Smooth muscle cell (in vitro differentiated cells): ENCODE measurements at regions not wholly inside any gene's neighbourhood (a gene's known extent, or its start where the extent isn't known, plus 50 kb on each side); places are given as distances from the start of the nearest gene placed in this dataset.

Experiments used
- DNase-seq: peaks from one replicate; lab custom pipeline; 2025; ENCODE audit not compliant: unreplicated experiment; lab: John Stamatoyannopoulos, UW
- H2AFZ ChIP-seq: fragments of 200-600 bp; sonication (generic); 2 replicates; pipeline ENCODE4 v1.6.0; 2016; ENCODE audit warnings: antibody characterized with exemption, low read depth, mild to moderate bottlenecking
- H3F3A ChIP-seq: fragments of 200-600 bp; sonication (generic); 2 replicates; pipeline ENCODE4 v1.6.0; 2017; ENCODE audit warnings: antibody characterized with exemption, low read depth
- H3K27ac ChIP-seq: fragments of 200-600 bp; sonication (generic); 2 replicates; pipeline ENCODE4 v1.5.1; 2016; ENCODE audit warnings: low read depth, mild to moderate bottlenecking
- H3K27me3 ChIP-seq: fragments of 200-600 bp; sonication (generic); 2 replicates; pipeline ENCODE4 v1.6.1; 2016; ENCODE audit warnings: low read depth, mild to moderate bottlenecking
- H3K36me3 ChIP-seq: fragments of 200-600 bp; sonication (generic); 2 replicates; pipeline ENCODE4 v1.5.1; 2016; ENCODE audit warnings: low read depth
- H3K4me1 ChIP-seq: fragments of 200-600 bp; sonication (generic); 2 replicates; pipeline ENCODE4 v1.5.1; 2016; ENCODE audit warnings: low read depth
- H3K4me2 ChIP-seq: fragments of 200-600 bp; sonication (generic); 2 replicates; pipeline ENCODE4 v1.6.0; 2016; ENCODE audit warnings: mild to moderate bottlenecking
- H3K4me3 ChIP-seq: fragments of 200-600 bp; sonication (generic); 2 replicates; pipeline ENCODE4 v1.5.1; 2016; ENCODE audit warnings: mild to moderate bottlenecking
- H3K79me2 ChIP-seq: fragments of 200-600 bp; sonication (generic); 2 replicates; pipeline ENCODE4 v1.6.0; 2016; ENCODE audit warnings: low read depth, mild to moderate bottlenecking
- H3K9ac ChIP-seq: fragments of 200-600 bp; sonication (generic); 2 replicates; pipeline ENCODE4 v1.6.0; 2016; ENCODE audit warnings: low read depth
- H3K9me3 ChIP-seq: fragments of 200-600 bp; sonication (generic); replicated peaks from 2 replicates; pipeline ENCODE4 v1.5.1; 2016; ENCODE audit warnings: low read depth
- H4K20me1 ChIP-seq: fragments of 200-600 bp; sonication (generic); 2 replicates; pipeline ENCODE4 v1.6.0; 2016; ENCODE audit warnings: low read depth
- CTCF ChIP-seq: fragments of 200-600 bp; sonication (generic); IDR thresholded peaks from 2 replicates; pipeline ENCODE4 v1.5.1; 2017; ENCODE audit warnings: borderline replicate concordance, mild to moderate bottlenecking, antibody characterized with exemption; ENCODE audit not compliant: insufficient read depth, poor library complexity, severe bottlenecking
- WGBS: methylation state at CpG from one replicate; pipeline ENCODE4 v1.1.7; 2016; ENCODE audit warnings: low lambda C conversion rate; 5-methylcytosine and 5-hydroxymethylcytosine counted together

GRCh38 chr17:79521225-79521624 is 89.6 kb downstream of the RBFOX3 start:
- H3K4me1 ChIP-seq, result no peaks in the 10 kb centered on the region
- H3F3A ChIP-seq, result no peaks in the 10 kb centered on the region
- no peak overlapping the region for H3K9ac ChIP-seq
- no peaks in the 10 kb centered on the region for H3K36me3 ChIP-seq
- no peak for DNase-seq
- H2AFZ ChIP-seq, result no peak overlapping the region
- no peaks in the 10 kb centered on the region for H3K79me2 ChIP-seq
- H3K4me3 ChIP-seq, result no peak overlapping the region
- no peaks in the 10 kb centered on the region for H4K20me1 ChIP-seq
- no peak for TF ChIP-seq CTCF
- WGBS, result 85% methylated on average over 4 of the region's 4 CpGs
- H3K27ac ChIP-seq, result no peak overlapping the region
- H3K9me3 ChIP-seq, result no peaks in the 10 kb centered on the region
- H3K4me2 ChIP-seq, result no peak overlapping the region
- peaks cover 18% of the 10 kb centered on the region for H3K27me3 ChIP-seq

- H3K9me3 ChIP-seq, result no peaks in the 10 kb centered on the region
- DNase-seq, result no peak
- H3K79me2 ChIP-seq, result no peaks in the 10 kb centered on the region
- H3K27me3 ChIP-seq, result peaks cover 14% of the 10 kb centered on the region
- no peak overlapping the region for H3K4me2 ChIP-seq
- no peak overlapping the region for H3K4me3 ChIP-seq
- TF ChIP-seq CTCF, result no peak
- no peaks in the 10 kb centered on the region for H3K36me3 ChIP-seq
- WGBS, result 91% methylated on average over 31 of the region's 39 CpGs
- H2AFZ ChIP-seq, result no peak overlapping the region
- H4K20me1 ChIP-seq, result no peaks in the 10 kb centered on the region
- no peak overlapping the region for H3K9ac ChIP-seq
- no peaks in the 10 kb centered on the region for H3K4me1 ChIP-seq
- H3F3A ChIP-seq, result no peaks in the 10 kb centered on the region
- no peak overlapping the region for H3K27ac ChIP-seq
Observed at GRCh38 chr17:79520167-79521165, 90.4 kb downstream of the RBFOX3 start.

- Histone ChIP-seq H3K27ac (no peak overlapping the region), H2AFZ (no peak overlapping the region), H3K9me3 (no peaks in the 10 kb centered on the region), H3K27me3 (peaks cover 10% of the 10 kb centered on the region), H3K4me3 (no peak overlapping the region), H3K4me1 (no peaks in the 10 kb centered on the region), H3K36me3 (no peaks in the 10 kb centered on the region), H3K79me2 (no peaks in the 10 kb centered on the region), H3K9ac (no peak overlapping the region), H4K20me1 (no peaks in the 10 kb centered on the region), H3F3A (no peaks in the 10 kb centered on the region), H3K4me2 (no peak overlapping the region)
- no peak for DNase-seq
- 90% methylated on average over 11 of the region's 11 CpGs for WGBS
- no peak for TF ChIP-seq CTCF
Observed at GRCh38 chr17:79519601-79520000, 91.2 kb downstream of the RBFOX3 start.
